IMR-90 (cell line): ENCODE measurements at regions not wholly inside any gene's neighbourhood (a gene's known extent, or its start where the extent isn't known, plus 50 kb on each side); places are given as distances from the start of the nearest gene placed in this dataset.

ENCODE experiments used
- ATAC-seq: fragments of 200-7000 bp; cut with Tn5 transposase; 2 replicates; pipeline ENCODE4 v1.9.1; 2020; ENCODE audit warnings: low read depth, mild to moderate bottlenecking, moderate library complexity
- BruUV-seq: library from RNA; stranded (reverse); fragments of 400-500 nt; replicated peaks from 2 replicates; lab custom pipeline; 2021; lab: Mats Ljungman, UMichigan
- CTCF ChIA-PET: fragments of 300-600 bp; formaldehyde crosslinking; extraction: SDS; loops from one replicate; lab custom pipeline; 2021; ENCODE audit warnings: antibody characterized with exemption; lab: Yijun Ruan, JAX
- POLR2A ChIA-PET: fragments of 300-600 bp; sonication (Branson Sonifier 250); formaldehyde crosslinking; loops from one replicate; lab custom pipeline; 2022; ENCODE audit warnings: antibody characterized with exemption; ENCODE audit not compliant: unreplicated experiment; lab: Charles Lee
- DNase-seq: peaks from one replicate; pipeline ENCODE4 v3.0.0; 2013
- H2AFZ ChIP-seq: replicated peaks from 2 replicates; pipeline ENCODE3; 2013; ENCODE audit warnings: low read length, mild to moderate bottlenecking; ENCODE audit not compliant: poor library complexity
- H2AK5ac ChIP-seq: 2 replicates; pipeline ENCODE4 v1.6.1; 2013; ENCODE audit warnings: low read depth, low read length, inconsistent platforms
- H2AK9ac ChIP-seq: replicated peaks from 2 replicates; pipeline ENCODE3; 2013; ENCODE audit warnings: mild to moderate bottlenecking, low read depth, low read length, moderate library complexity; ENCODE audit not compliant: poor library complexity
- H2BK120ac ChIP-seq: 2 replicates; pipeline ENCODE4 v1.6.1; 2013; ENCODE audit warnings: low read depth, low read length, inconsistent platforms
- H2BK15ac ChIP-seq: 3 replicates; pipeline ENCODE4 v1.6.1; 2013; ENCODE audit warnings: low read depth, low read length, inconsistent platforms
- H2BK20ac ChIP-seq: 2 replicates; pipeline ENCODE4 v1.6.1; 2013; ENCODE audit warnings: low read depth, mild to moderate bottlenecking, inconsistent platforms, low read length, moderate library complexity
- H2BK5ac ChIP-seq: 2 replicates; pipeline ENCODE4 v1.6.1; 2013; ENCODE audit warnings: mild to moderate bottlenecking, low read depth, low read length, inconsistent platforms; ENCODE audit not compliant: poor library complexity, severe bottlenecking
- H3K14ac ChIP-seq: replicated peaks from 2 replicates; pipeline ENCODE4 v1.6.1; 2013; ENCODE audit warnings: low read depth, low read length, inconsistent platforms
- H3K18ac ChIP-seq: 2 replicates; pipeline ENCODE4 v1.6.1; 2013; ENCODE audit warnings: low read depth, low read length, control low read depth
- H3K23ac ChIP-seq: 2 replicates; pipeline ENCODE4 v1.6.1; 2013; ENCODE audit warnings: low read depth, low read length, inconsistent platforms
- H3K27ac ChIP-seq: 2 replicates; pipeline ENCODE4 v1.5.1; 2013; ENCODE audit warnings: mild to moderate bottlenecking, control low read depth, low read length; ENCODE audit not compliant: insufficient read depth
- H3K27me3 ChIP-seq: 2 replicates; pipeline ENCODE4 v1.6.1; 2013; ENCODE audit warnings: low read length; ENCODE audit not compliant: control insufficient read depth, insufficient read depth
- H3K36me3 ChIP-seq: 2 replicates; pipeline ENCODE4 v1.6.1; 2013; ENCODE audit warnings: low read length, mixed read lengths; ENCODE audit not compliant: control insufficient read depth, insufficient read depth
- H3K4ac ChIP-seq: 2 replicates; pipeline ENCODE4 v1.6.1; 2013; ENCODE audit warnings: low read depth, low read length, inconsistent platforms
- H3K4me1 ChIP-seq: 2 replicates; pipeline ENCODE4 v1.6.1; 2013; ENCODE audit warnings: low read length, mixed read lengths; ENCODE audit not compliant: control insufficient read depth, insufficient read depth
- H3K4me2 ChIP-seq: 2 replicates; pipeline ENCODE4 v1.6.1; 2013; ENCODE audit warnings: low read depth, mild to moderate bottlenecking, control low read depth, low read length, moderate library complexity
- H3K4me3 ChIP-seq: 2 replicates; pipeline ENCODE4 v1.5.1; 2013; ENCODE audit warnings: low read depth, mild to moderate bottlenecking, control low read depth, low read length, moderate library complexity; ENCODE audit not compliant: insufficient read depth
- H3K56ac ChIP-seq: 2 replicates; pipeline ENCODE4 v1.6.1; 2013; ENCODE audit warnings: low read length, inconsistent platforms; ENCODE audit not compliant: insufficient read depth; ENCODE audit errors: extremely low read depth
- H3K79me1 ChIP-seq, 2 experiments: 2 replicates each; pipeline ENCODE4 v1.6.1; 2013; ENCODE audit warnings: low read length in 2 of 2, inconsistent platforms in 1 of 2, low read depth in 1 of 2
- H3K9ac ChIP-seq: 2 replicates; pipeline ENCODE4 v1.6.1; 2013; ENCODE audit warnings: low read depth, low read length, control low read depth
- H3K9me1 ChIP-seq: 2 replicates; pipeline ENCODE4 v1.6.1; 2013; ENCODE audit warnings: low read length, inconsistent platforms; ENCODE audit not compliant: insufficient read depth
- H3K9me3 ChIP-seq: 2 replicates; pipeline ENCODE4 v1.6.1; 2013; ENCODE audit warnings: low read length; ENCODE audit not compliant: control insufficient read depth, insufficient read depth
- H4K20me1 ChIP-seq: 2 replicates; pipeline ENCODE4 v1.6.1; 2013; ENCODE audit warnings: low read length, inconsistent platforms; ENCODE audit not compliant: insufficient read depth
- H4K5ac ChIP-seq: 2 replicates; pipeline ENCODE4 v1.6.1; 2013; ENCODE audit warnings: mild to moderate bottlenecking, low read depth, low read length, control low read depth
- H4K8ac ChIP-seq, 2 experiments: 2 replicates each; pipeline ENCODE4 v1.6.1; 2013; ENCODE audit warnings: low read depth in 2 of 2, low read length in 2 of 2, control low read depth in 1 of 2, inconsistent platforms in 1 of 2
- H4K91ac ChIP-seq: 2 replicates; pipeline ENCODE4 v1.6.1; 2013; ENCODE audit warnings: low read depth, low read length, inconsistent platforms; ENCODE audit not compliant: insufficient read depth
- BHLHE40 ChIP-seq: fragments of 150-350 bp; IDR thresholded peaks from 2 replicates; pipeline ENCODE4 v1.6.1; 2016; ENCODE audit warnings: mild to moderate bottlenecking, low read depth, low read length
- CEBPB ChIP-seq: IDR thresholded peaks from 2 replicates; pipeline ENCODE4 v1.6.1; 2012; ENCODE audit warnings: low read depth, low read length, improper control_type of control experiment
- CHD1 ChIP-seq: IDR thresholded peaks from 2 replicates; pipeline ENCODE4 v1.6.1; 2012; ENCODE audit warnings: low read depth, low read length, improper control_type of control experiment
- FOS ChIP-seq: fragments of 150-350 bp; IDR thresholded peaks from 2 replicates; pipeline ENCODE4 v1.6.1; 2016; ENCODE audit warnings: low read depth, low read length
- MAZ ChIP-seq: IDR thresholded peaks from 2 replicates; pipeline ENCODE4 v1.6.1; 2012; ENCODE audit warnings: low read depth, mild to moderate bottlenecking, low read length, improper control_type of control experiment, moderate library complexity, borderline replicate concordance
- MXI1 ChIP-seq: IDR thresholded peaks from 2 replicates; pipeline ENCODE4 v1.6.1; 2012; ENCODE audit warnings: low read depth, mild to moderate bottlenecking, low read length, moderate library complexity, borderline replicate concordance
- NFE2L2 ChIP-seq: fragments of 150-350 bp; IDR thresholded peaks from 2 replicates; pipeline ENCODE4 v1.6.1; 2016; ENCODE audit warnings: low read depth, mild to moderate bottlenecking, low read length
- POLR2A ChIP-seq: IDR thresholded peaks from 2 replicates; pipeline ENCODE4 v1.6.1; 2012; ENCODE audit warnings: mild to moderate bottlenecking, low read depth, low read length
- RAD21 ChIP-seq: IDR thresholded peaks from 2 replicates; pipeline ENCODE4 v1.6.1; 2012; ENCODE audit warnings: low read length, improper control_type of control experiment
- RCOR1 ChIP-seq: IDR thresholded peaks from 2 replicates; pipeline ENCODE4 v1.6.1; 2012; ENCODE audit warnings: mild to moderate bottlenecking, low read length, improper control_type of control experiment; ENCODE audit not compliant: insufficient replicate concordance
- SMC3 ChIP-seq: fragments of 150-350 bp; IDR thresholded peaks from 2 replicates; pipeline ENCODE4 v1.6.1; 2016; ENCODE audit warnings: low read depth, mild to moderate bottlenecking, antibody characterized with exemption, low read length, moderate library complexity
- WGBS, 2 experiments: methylation state at CpG; one replicate each; pipeline versions ENCODE4 v1.1.5 to v1.1.7; 2013; ENCODE audit warnings: missing lambda C conversion rate in 2 of 2; ENCODE audit not compliant: insufficient read length in 1 of 2; ENCODE audit errors: extremely low coverage in 2 of 2; 5-methylcytosine and 5-hydroxymethylcytosine counted together
- dilution Hi-C: fragments of 300-500 bp; cut with HindIII; formaldehyde crosslinking; loops from one replicate; pipeline ENCODE4 v1.14.3; 2018; ENCODE audit warnings: low sequenced_read_pairs; ENCODE audit not compliant: unreplicated experiment
- in situ Hi-C: fragments of 300-500 bp; cut with MboI; formaldehyde crosslinking; loops from 3 replicates; pipeline ENCODE4 v1.14.3; 2019; ENCODE audit warnings: low sequenced_read_pairs, inconsistent platforms, mixed read lengths
- intact Hi-C: fragments of 100-400 bp; cut with micrococcal nuclease; formaldehyde crosslinking; loops from 2 replicates; pipeline ENCODE4 v1.10.0; 2022
- TF ChIP-seq, protein P1 (sequence below): fragments of 150-350 bp; IDR thresholded peaks from 2 replicates; pipeline ENCODE4 v1.6.1; 2017; ENCODE audit warnings: mild to moderate bottlenecking, antibody characterized with exemption, low read length, low read depth
- TF ChIP-seq, protein P2 (sequence below): conservative IDR thresholded peaks from 2 replicates; pipeline ENCODE4 v1.5.1; 2012; ENCODE audit warnings: mild to moderate bottlenecking, low read depth, low read length, improper control_type of control experiment
- TF ChIP-seq, protein P3 (sequence below): fragments of 150-350 bp; IDR thresholded peaks from 2 replicates; pipeline ENCODE4 v1.6.1; 2016; ENCODE audit warnings: low read depth, mild to moderate bottlenecking, low read length, moderate library complexity, borderline replicate concordance

- Histone ChIP-seq H3K9ac (no peak overlapping the region), H2BK120ac (no peak overlapping the region), H3K56ac (no peak overlapping the region), H3K4me1 (no peaks in the 10 kb centered on the region), H3K36me3 (no peaks in the 10 kb centered on the region), H4K20me1 (no peaks in the 10 kb centered on the region), H3K79me1 (no peaks in the 10 kb centered on the region), H2BK5ac (no peak overlapping the region), H3K27me3 (no peaks in the 10 kb centered on the region), H3K9me1 (no peaks in the 10 kb centered on the region), H3K18ac (no peak overlapping the region), H4K91ac (no peak overlapping the region), H4K5ac (no peak overlapping the region), H2BK20ac (no peak overlapping the region), H2BK15ac (no peak overlapping the region), H3K4me3 (no peak overlapping the region), H2AK9ac (no peak overlapping the region), H4K8ac (no peak overlapping the region), H3K27ac (no peak overlapping the region), H2AK5ac (no peak overlapping the region), H3K4me2 (no peak overlapping the region), H3K9me3 (no peaks in the 10 kb centered on the region), H2AFZ (no peak overlapping the region), H3K4ac (no peak overlapping the region), H3K23ac (no peak overlapping the region), H3K14ac (no peak overlapping the region)
- in situ Hi-C loops: no loop called here
- DNase-seq: no peak
- no CpG with 5 or more reads among the region's 2 CpGs for WGBS, 2 experiments
- dilution Hi-C loops: no loop called here
- ChIA-PET POLR2A (no interaction called here), CTCF (no interaction called here)
- ATAC-seq: no peak
- no TSS peak for BruUV-seq
- intact Hi-C loops: no loop called here
- TF ChIP-seq MAZ (no peak), BHLHE40 (no peak), CEBPB (no peak), SMC3 (no peak), RCOR1 (no peak), NFE2L2 (no peak), CHD1 (no peak), RAD21 (no peak), MXI1 (no peak), POLR2A (no peak), FOS (no peak)
- TF ChIP-seq, protein P1, sequence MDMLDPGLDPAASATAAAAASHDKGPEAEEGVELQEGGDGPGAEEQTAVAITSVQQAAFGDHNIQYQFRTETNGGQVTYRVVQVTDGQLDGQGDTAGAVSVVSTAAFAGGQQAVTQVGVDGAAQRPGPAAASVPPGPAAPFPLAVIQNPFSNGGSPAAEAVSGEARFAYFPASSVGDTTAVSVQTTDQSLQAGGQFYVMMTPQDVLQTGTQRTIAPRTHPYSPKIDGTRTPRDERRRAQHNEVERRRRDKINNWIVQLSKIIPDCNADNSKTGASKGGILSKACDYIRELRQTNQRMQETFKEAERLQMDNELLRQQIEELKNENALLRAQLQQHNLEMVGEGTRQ: no peak
- TF ChIP-seq, protein P2, sequence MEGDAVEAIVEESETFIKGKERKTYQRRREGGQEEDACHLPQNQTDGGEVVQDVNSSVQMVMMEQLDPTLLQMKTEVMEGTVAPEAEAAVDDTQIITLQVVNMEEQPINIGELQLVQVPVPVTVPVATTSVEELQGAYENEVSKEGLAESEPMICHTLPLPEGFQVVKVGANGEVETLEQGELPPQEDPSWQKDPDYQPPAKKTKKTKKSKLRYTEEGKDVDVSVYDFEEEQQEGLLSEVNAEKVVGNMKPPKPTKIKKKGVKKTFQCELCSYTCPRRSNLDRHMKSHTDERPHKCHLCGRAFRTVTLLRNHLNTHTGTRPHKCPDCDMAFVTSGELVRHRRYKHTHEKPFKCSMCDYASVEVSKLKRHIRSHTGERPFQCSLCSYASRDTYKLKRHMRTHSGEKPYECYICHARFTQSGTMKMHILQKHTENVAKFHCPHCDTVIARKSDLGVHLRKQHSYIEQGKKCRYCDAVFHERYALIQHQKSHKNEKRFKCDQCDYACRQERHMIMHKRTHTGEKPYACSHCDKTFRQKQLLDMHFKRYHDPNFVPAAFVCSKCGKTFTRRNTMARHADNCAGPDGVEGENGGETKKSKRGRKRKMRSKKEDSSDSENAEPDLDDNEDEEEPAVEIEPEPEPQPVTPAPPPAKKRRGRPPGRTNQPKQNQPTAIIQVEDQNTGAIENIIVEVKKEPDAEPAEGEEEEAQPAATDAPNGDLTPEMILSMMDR: no peak
- TF ChIP-seq, protein P3, sequence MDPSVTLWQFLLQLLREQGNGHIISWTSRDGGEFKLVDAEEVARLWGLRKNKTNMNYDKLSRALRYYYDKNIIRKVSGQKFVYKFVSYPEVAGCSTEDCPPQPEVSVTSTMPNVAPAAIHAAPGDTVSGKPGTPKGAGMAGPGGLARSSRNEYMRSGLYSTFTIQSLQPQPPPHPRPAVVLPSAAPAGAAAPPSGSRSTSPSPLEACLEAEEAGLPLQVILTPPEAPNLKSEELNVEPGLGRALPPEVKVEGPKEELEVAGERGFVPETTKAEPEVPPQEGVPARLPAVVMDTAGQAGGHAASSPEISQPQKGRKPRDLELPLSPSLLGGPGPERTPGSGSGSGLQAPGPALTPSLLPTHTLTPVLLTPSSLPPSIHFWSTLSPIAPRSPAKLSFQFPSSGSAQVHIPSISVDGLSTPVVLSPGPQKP: no peak
These were observed 187.0 kb downstream of the FBXO8 start for GRCh38 chr4:174096456-174096855.
